Endodermal cell (in vitro differentiated cells): ENCODE measurements at regions not wholly inside any gene's neighbourhood (a gene's known extent, or its start where the extent isn't known, plus 50 kb on each side); places are given as distances from the start of the nearest gene placed in this dataset.
"Not testable (repeated sequence)": the region's sequence is repeated elsewhere in the genome, so short reads cannot be mapped to it uniquely, and the experiment has no call there.

ENCODE experiments used
- DNase-seq: peaks from one replicate; pipeline ENCODE4 v3.0.0-alpha.2; 2017
- H3K27ac ChIP-seq: 2 replicates; pipeline ENCODE4 v1.5.1; 2013; ENCODE audit warnings: mild to moderate bottlenecking, low read depth, low read length, moderate library complexity
- H3K27me3 ChIP-seq: 2 replicates; pipeline ENCODE4 v1.6.1; 2013; ENCODE audit warnings: mild to moderate bottlenecking, low read length, moderate library complexity; ENCODE audit not compliant: insufficient read depth, control insufficient read depth, poor library complexity, severe bottlenecking
- H3K36me3 ChIP-seq: 2 replicates; pipeline ENCODE4 v1.7.0; 2013; ENCODE audit warnings: mild to moderate bottlenecking, low read length, moderate library complexity; ENCODE audit not compliant: control insufficient read depth, insufficient read depth
- H3K4me1 ChIP-seq: one replicate; pipeline ENCODE4 v1.7.0; 2013; ENCODE audit warnings: low read length; ENCODE audit not compliant: control insufficient read depth, insufficient read depth
- H3K4me3 ChIP-seq: 2 replicates; pipeline ENCODE4 v1.5.1; 2013; ENCODE audit warnings: mild to moderate bottlenecking, low read length, moderate library complexity
- H3K9ac ChIP-seq: 2 replicates; pipeline ENCODE4 v1.6.1; 2013; ENCODE audit warnings: mild to moderate bottlenecking, low read length, moderate library complexity; ENCODE audit not compliant: poor library complexity, severe bottlenecking; ENCODE audit errors: extremely low read depth
- H3K9me3 ChIP-seq: 2 replicates; pipeline ENCODE4 v1.6.1; 2013; ENCODE audit warnings: mild to moderate bottlenecking, low read length, moderate library complexity; ENCODE audit not compliant: control insufficient read depth
- H3K27ac Mint-ChIP-seq: 2 replicates; pipeline ENCODE4 v1.8.0; 2020; ENCODE audit warnings: mixed read lengths
- H3K27me3 Mint-ChIP-seq: 2 replicates; pipeline ENCODE4 v1.8.0; 2021; ENCODE audit warnings: mild to moderate bottlenecking, mixed read lengths; ENCODE audit not compliant: insufficient read depth
- H3K36me3 Mint-ChIP-seq: 2 replicates; pipeline ENCODE4 v1.8.0; 2020; ENCODE audit warnings: low read depth, mixed read lengths
- H3K4me1 Mint-ChIP-seq: 2 replicates; pipeline ENCODE4 v1.8.0; 2020; ENCODE audit warnings: mixed read lengths
- H3K4me3 Mint-ChIP-seq: 2 replicates; pipeline ENCODE4 v1.8.0; 2020; ENCODE audit warnings: mild to moderate bottlenecking, moderate library complexity, mixed read lengths
- H3K9me3 Mint-ChIP-seq: 2 replicates; pipeline ENCODE4 v1.8.0; 2020; ENCODE audit warnings: mild to moderate bottlenecking, mixed read lengths
- WGBS, 2 experiments: methylation state at CpG; one replicate each; pipeline versions ENCODE4 v1.1.5 to v1.1.7; 2013; ENCODE audit warnings: missing lambda C conversion rate in 2 of 2, mixed read lengths in 1 of 2; ENCODE audit not compliant: insufficient coverage in 1 of 2, insufficient read length in 1 of 2; 5-methylcytosine and 5-hydroxymethylcytosine counted together
- TF ChIP-seq, protein P1 (sequence below): fragments of 200-600 bp; sonication (generic); conservative IDR thresholded peaks from 2 replicates; pipeline ENCODE4 v1.5.0; 2021; ENCODE audit warnings: antibody characterized with exemption, mild to moderate bottlenecking

GRCh38 chr4:27973700-27974099 lies 1113.1 kb downstream of the STIM2 start:
- Histone ChIP-seq H3K9me3 (peaks cover 5% of the 10 kb centered on the region), H3K27ac (no peak overlapping the region), H3K9ac (no peak overlapping the region), H3K4me3 (peak overlapping the region; percentile 21), H3K36me3 (peaks cover 1% of the 10 kb centered on the region), H3K27me3 (no peaks in the 10 kb centered on the region), H3K4me1 (peaks cover 7% of the 10 kb centered on the region)
- H3K36me3 Mint-ChIP-seq, result peaks cover 12% of the 10 kb centered on the region
- no peak overlapping the region for H3K4me3 Mint-ChIP-seq
- WGBS, 2 experiments, result 100% methylated on average over 1 of the region's 1 CpG; no CpG with 5 or more reads in 1 of the 2 experiments
- TF ChIP-seq, protein P1, sequence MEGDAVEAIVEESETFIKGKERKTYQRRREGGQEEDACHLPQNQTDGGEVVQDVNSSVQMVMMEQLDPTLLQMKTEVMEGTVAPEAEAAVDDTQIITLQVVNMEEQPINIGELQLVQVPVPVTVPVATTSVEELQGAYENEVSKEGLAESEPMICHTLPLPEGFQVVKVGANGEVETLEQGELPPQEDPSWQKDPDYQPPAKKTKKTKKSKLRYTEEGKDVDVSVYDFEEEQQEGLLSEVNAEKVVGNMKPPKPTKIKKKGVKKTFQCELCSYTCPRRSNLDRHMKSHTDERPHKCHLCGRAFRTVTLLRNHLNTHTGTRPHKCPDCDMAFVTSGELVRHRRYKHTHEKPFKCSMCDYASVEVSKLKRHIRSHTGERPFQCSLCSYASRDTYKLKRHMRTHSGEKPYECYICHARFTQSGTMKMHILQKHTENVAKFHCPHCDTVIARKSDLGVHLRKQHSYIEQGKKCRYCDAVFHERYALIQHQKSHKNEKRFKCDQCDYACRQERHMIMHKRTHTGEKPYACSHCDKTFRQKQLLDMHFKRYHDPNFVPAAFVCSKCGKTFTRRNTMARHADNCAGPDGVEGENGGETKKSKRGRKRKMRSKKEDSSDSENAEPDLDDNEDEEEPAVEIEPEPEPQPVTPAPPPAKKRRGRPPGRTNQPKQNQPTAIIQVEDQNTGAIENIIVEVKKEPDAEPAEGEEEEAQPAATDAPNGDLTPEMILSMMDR, result no peak
- DNase-seq, result no peak
- H3K27ac Mint-ChIP-seq, result no peak overlapping the region
- H3K4me1 Mint-ChIP-seq, result peaks cover 22% of the 10 kb centered on the region
- peaks cover 20% of the 10 kb centered on the region for H3K9me3 Mint-ChIP-seq
- no peaks in the 10 kb centered on the region for H3K27me3 Mint-ChIP-seq

DNA sequence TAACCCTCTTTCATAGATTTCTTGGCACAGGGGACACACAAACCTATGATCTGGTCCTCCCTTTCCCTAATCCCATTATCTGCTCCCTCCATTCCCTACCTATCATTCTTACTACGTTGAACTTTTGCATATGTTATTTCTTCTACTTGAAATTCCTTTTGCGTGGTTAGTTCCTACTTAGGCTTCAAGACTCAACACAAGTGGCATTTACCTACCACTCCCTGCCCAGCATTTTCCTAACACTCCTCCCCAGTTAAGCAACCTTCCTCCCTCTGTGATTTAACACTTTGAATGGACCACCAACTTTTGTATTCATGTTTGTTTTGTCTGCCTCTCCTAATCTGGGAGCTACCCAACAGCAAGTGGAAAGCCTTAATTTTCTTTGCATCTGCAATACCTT lies 1113.7 kb downstream of the STIM2 start:
- no peak overlapping the region for H3K27ac ChIP-seq
- peaks cover 7% of the 10 kb centered on the region for H3K36me3 ChIP-seq
- no peak for DNase-seq
- H3K4me3 Mint-ChIP-seq, result no peak overlapping the region
- H3K9ac ChIP-seq, result no peak overlapping the region
- peaks cover 5% of the 10 kb centered on the region for H3K9me3 ChIP-seq
- H3K27me3 Mint-ChIP-seq, result no peaks in the 10 kb centered on the region
- TF ChIP-seq, protein P1, result no peak
- H3K27ac Mint-ChIP-seq, result no peak overlapping the region
- no peaks in the 10 kb centered on the region for H3K27me3 ChIP-seq
- H3K4me3 ChIP-seq, result peak overlapping the region; percentile 76
- peaks cover 26% of the 10 kb centered on the region for H3K9me3 Mint-ChIP-seq
- peaks cover 17% of the 10 kb centered on the region for H3K36me3 Mint-ChIP-seq
- WGBS, 2 experiments, result 76 to 83% methylated on average over 2 of the region's 2 CpGs
- peaks cover 22% of the 10 kb centered on the region for H3K4me1 Mint-ChIP-seq
- H3K4me1 ChIP-seq, result peaks cover 7% of the 10 kb centered on the region

GRCh38 chr4:27974881-27975280 lies 1114.2 kb downstream of the STIM2 start:
- Mint-ChIP-seq H3K27ac (peak overlapping the region; percentile 83), H3K9me3 (peaks cover 29% of the 10 kb centered on the region), H3K4me3 (peak overlapping the region; percentile 49), H3K4me1 (peaks cover 22% of the 10 kb centered on the region), H3K36me3 (peaks cover 22% of the 10 kb centered on the region)
- not testable (repeated sequence) for H3K27ac ChIP-seq, H3K27me3 Mint-ChIP-seq, H3K27me3 ChIP-seq, H3K9me3 ChIP-seq, H3K4me1 ChIP-seq, H3K36me3 ChIP-seq
- H3K9ac ChIP-seq, result peak overlapping the region; percentile 51
- peak; percentile 74 for DNase-seq
- H3K4me3 ChIP-seq, result peak overlapping the region; percentile 76
- 53 to 79% methylated on average over 3 of the region's 3 CpGs for WGBS, 2 experiments

DNA sequence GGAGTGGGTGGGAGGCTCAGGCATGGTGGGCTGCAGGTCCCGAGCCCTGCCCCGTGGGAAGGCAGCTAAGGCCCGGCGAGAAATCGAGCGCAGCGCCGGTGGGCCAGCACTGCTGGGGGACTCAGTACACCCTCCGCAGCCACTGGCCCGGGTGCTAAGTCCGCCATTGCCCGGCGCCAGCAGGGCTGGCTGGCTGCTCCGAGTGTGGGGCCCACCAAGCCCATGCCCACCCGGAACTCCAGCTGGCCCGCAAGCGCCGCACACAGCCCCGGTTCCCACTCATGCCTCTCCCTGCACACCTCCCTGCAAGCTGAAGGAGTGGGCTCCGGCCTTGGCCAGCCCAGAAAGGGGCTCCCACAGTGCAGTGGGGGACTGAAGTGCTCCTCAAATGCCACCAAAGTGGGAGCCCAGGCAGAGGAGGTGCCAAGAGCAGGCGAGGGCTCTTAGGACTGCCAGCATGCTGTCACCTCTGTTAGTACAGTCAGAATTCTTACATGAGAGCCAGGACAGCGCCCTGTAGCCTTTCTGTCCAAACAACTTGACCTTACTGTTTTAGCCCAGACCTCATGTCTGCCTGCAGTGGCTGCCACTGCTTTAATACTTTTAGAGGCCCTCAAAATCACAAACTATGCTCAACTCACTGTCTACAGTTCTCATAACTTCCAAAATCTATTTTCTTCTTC lies 1117.9 kb downstream of the STIM2 start:
- H3K27ac Mint-ChIP-seq, H3K4me1 ChIP-seq, H3K9ac ChIP-seq, H3K4me3 Mint-ChIP-seq, H3K36me3 ChIP-seq, H3K27me3 ChIP-seq, DNase-seq, H3K27ac ChIP-seq, H3K9me3 ChIP-seq, H3K27me3 Mint-ChIP-seq, H3K4me3 ChIP-seq: not testable (repeated sequence)
- WGBS, 2 experiments, result 95 to 96% methylated on average over 3 to 18 of the region's 22 CpGs
- Mint-ChIP-seq H3K9me3 (peaks cover 29% of the 10 kb centered on the region), H3K36me3 (peaks cover 27% of the 10 kb centered on the region), H3K4me1 (peaks cover 18% of the 10 kb centered on the region)
